Stimulated activated CD4-positive, alpha-beta T cell treated with anti-CD3 and anti-CD28 coated beads, Interleukin-2, amount 100 ng/mL, for 48 hours (primary cell): ENCODE measurements at regions not wholly inside any gene's neighbourhood (a gene's known extent, or its start where the extent isn't known, plus 50 kb on each side); places are given as distances from the start of the nearest gene placed in this dataset.

Experiments used
- DNase-seq, 2 donors: peaks; one replicate each; pipeline ENCODE4 v3.0.0-alpha.2; 2020

- DNase-seq: no peak
These were observed 75.9 kb upstream of the AVPR1A start for GRCh38 chr12:63226792-63227463.

- no peak for DNase-seq
These were observed 73.4 kb upstream of the AVPR1A start for GRCh38 chr12:63224396-63224795.

- no peak for DNase-seq
These were observed 72.1 kb upstream of the AVPR1A start for GRCh38 chr12:63223128-63223527.

- no peak for DNase-seq
These were observed 71.6 kb upstream of the AVPR1A start for GRCh38 chr12:63222582-63222981.

- DNase-seq: no peak
These were observed 69.9 kb upstream of the AVPR1A start for GRCh38 chr12:63220921-63221320.

- DNase-seq: no peak
These were observed 61.3 kb upstream of the AVPR1A start for GRCh38 chr12:63212316-63212715.

GRCh38 chr12:63208956-63209355, 58.0 kb upstream of the AVPR1A start:
- DNase-seq: no peak

- no peak for DNase-seq
These were observed 55.9 kb upstream of the AVPR1A start for GRCh38 chr12:63206909-63207308.

- no peak for DNase-seq
These were observed 55.5 kb upstream of the AVPR1A start for GRCh38 chr12:63206494-63206893.
